HUES64 (cell line): ENCODE measurements at regions not wholly inside any gene's neighbourhood (a gene's known extent, or its start where the extent isn't known, plus 50 kb on each side); places are given as distances from the start of the nearest gene placed in this dataset.
"Not testable (repeated sequence)": the region's sequence is repeated elsewhere in the genome, so short reads cannot be mapped to it uniquely, and the experiment has no call there.

Experiments
- H3K27ac ChIP-seq: 2 replicates; pipeline ENCODE4 v1.7.0; 2013; ENCODE audit warnings: low read depth, low read length, inconsistent platforms
- H3K27me3 ChIP-seq: 2 replicates; pipeline ENCODE4 v1.6.1; 2013; ENCODE audit warnings: mild to moderate bottlenecking, low read length; ENCODE audit not compliant: insufficient read depth
- H3K36me3 ChIP-seq: 2 replicates; pipeline ENCODE4 v1.6.1; 2013; ENCODE audit warnings: mild to moderate bottlenecking, low read length; ENCODE audit not compliant: insufficient read depth
- H3K4me1 ChIP-seq: 2 replicates; pipeline ENCODE4 v1.6.1; 2013; ENCODE audit warnings: mild to moderate bottlenecking, low read length, moderate library complexity; ENCODE audit not compliant: insufficient read depth
- H3K4me3 ChIP-seq: 2 replicates; pipeline ENCODE4 v1.5.1; 2013; ENCODE audit warnings: mild to moderate bottlenecking, low read length, moderate library complexity
- H3K9ac ChIP-seq: 2 replicates; pipeline ENCODE4 v1.6.1; 2013; ENCODE audit warnings: mild to moderate bottlenecking, low read depth, low read length
- H3K9me3 ChIP-seq: 2 replicates; pipeline ENCODE4 v1.6.1; 2013; ENCODE audit warnings: low read depth, low read length; ENCODE audit not compliant: insufficient read depth
- WGBS: fragments of 150-250, 120-280 bp; methylation state at CpG from one replicate; pipeline ENCODE4 v1.1.7; 2013; ENCODE audit warnings: missing lambda C conversion rate; 5-methylcytosine and 5-hydroxymethylcytosine counted together

- H3K4me3 ChIP-seq, H3K36me3 ChIP-seq, H3K9me3 ChIP-seq, H3K27me3 ChIP-seq, H3K9ac ChIP-seq, H3K27ac ChIP-seq, H3K4me1 ChIP-seq: not testable (repeated sequence)
- WGBS: 100% methylated on average over 1 of the region's 15 CpGs
These were observed 5453.9 kb upstream of the TPTE start for GRCh38 chr21:5067326-5068048.

- H3K9me3 ChIP-seq, H3K36me3 ChIP-seq, H3K27me3 ChIP-seq, H3K4me3 ChIP-seq, H3K9ac ChIP-seq, H3K4me1 ChIP-seq, H3K27ac ChIP-seq: not testable (repeated sequence)
- no CpG with 5 or more reads among the region's 5 CpGs for WGBS
These were observed 5452.7 kb upstream of the TPTE start for GRCh38 chr21:5068649-5069048.

- not testable (repeated sequence) for H3K4me1 ChIP-seq, H3K27ac ChIP-seq, H3K9ac ChIP-seq, H3K9me3 ChIP-seq, H3K27me3 ChIP-seq, H3K4me3 ChIP-seq, H3K36me3 ChIP-seq
- WGBS: no CpG with 5 or more reads among the region's 2 CpGs
These were observed 5450.2 kb upstream of the TPTE start for GRCh38 chr21:5071180-5071579.

GRCh38 chr21:5076854-5077253, 5444.5 kb upstream of the TPTE start:
- not testable (repeated sequence) for H3K27me3 ChIP-seq, H3K27ac ChIP-seq, H3K9ac ChIP-seq, H3K9me3 ChIP-seq, H3K4me1 ChIP-seq, H3K36me3 ChIP-seq, H3K4me3 ChIP-seq
- no CpG with 5 or more reads among the region's 7 CpGs for WGBS

GRCh38 chr21:5079361-5079760, 5442.0 kb upstream of the TPTE start:
- WGBS: no CpG with 5 or more reads among the region's 8 CpGs
- H3K27ac ChIP-seq, H3K9me3 ChIP-seq, H3K27me3 ChIP-seq, H3K36me3 ChIP-seq, H3K4me3 ChIP-seq, H3K4me1 ChIP-seq, H3K9ac ChIP-seq: not testable (repeated sequence)

- not testable (repeated sequence) for H3K4me1 ChIP-seq, H3K4me3 ChIP-seq, H3K9me3 ChIP-seq, H3K9ac ChIP-seq, H3K27ac ChIP-seq, H3K27me3 ChIP-seq, H3K36me3 ChIP-seq
- no CpG with 5 or more reads among the region's 5 CpGs for WGBS
These were observed 5441.4 kb upstream of the TPTE start for GRCh38 chr21:5080015-5080414.

GRCh38 chr21:5084246-5084645, 5437.1 kb upstream of the TPTE start:
- WGBS: no CpG with 5 or more reads among the region's 8 CpGs
- H3K9me3 ChIP-seq, H3K27me3 ChIP-seq, H3K36me3 ChIP-seq, H3K9ac ChIP-seq, H3K27ac ChIP-seq, H3K4me1 ChIP-seq, H3K4me3 ChIP-seq: not testable (repeated sequence)

GRCh38 chr21:5085456-5085855, 5435.9 kb upstream of the TPTE start:
- H3K4me3 ChIP-seq, H3K9ac ChIP-seq, H3K27me3 ChIP-seq, H3K4me1 ChIP-seq, H3K9me3 ChIP-seq, H3K36me3 ChIP-seq, H3K27ac ChIP-seq: not testable (repeated sequence)
- WGBS: no CpG with 5 or more reads among the region's 13 CpGs

GRCh38 chr21:5086416-5086815, 5435.0 kb upstream of the TPTE start:
- not testable (repeated sequence) for H3K36me3 ChIP-seq, H3K4me1 ChIP-seq, H3K9ac ChIP-seq, H3K27me3 ChIP-seq, H3K4me3 ChIP-seq, H3K9me3 ChIP-seq, H3K27ac ChIP-seq
- no CpG with 5 or more reads among the region's 17 CpGs for WGBS

GRCh38 chr21:5088820-5089219, 5432.6 kb upstream of the TPTE start:
- H3K4me1 ChIP-seq, H3K9me3 ChIP-seq, H3K4me3 ChIP-seq, H3K36me3 ChIP-seq, H3K9ac ChIP-seq, H3K27ac ChIP-seq, H3K27me3 ChIP-seq: not testable (repeated sequence)
- no CpG with 5 or more reads among the region's 20 CpGs for WGBS

- WGBS: no CpG with 5 or more reads among the region's 15 CpGs
- H3K4me3 ChIP-seq, H3K9ac ChIP-seq, H3K9me3 ChIP-seq, H3K27ac ChIP-seq, H3K27me3 ChIP-seq, H3K4me1 ChIP-seq, H3K36me3 ChIP-seq: not testable (repeated sequence)
These were observed 5431.8 kb upstream of the TPTE start for GRCh38 chr21:5089399-5090089.
